ENCODE measurements at regions not wholly inside any gene's neighbourhood (a gene's known extent, or its start where the extent isn't known, plus 50 kb on each side); places are given as distances from the start of the nearest gene placed in this dataset.
"Not testable (repeated sequence)": the region's sequence is repeated elsewhere in the genome, so short reads cannot be mapped to it uniquely, and the experiment has no call there.

DNA sequence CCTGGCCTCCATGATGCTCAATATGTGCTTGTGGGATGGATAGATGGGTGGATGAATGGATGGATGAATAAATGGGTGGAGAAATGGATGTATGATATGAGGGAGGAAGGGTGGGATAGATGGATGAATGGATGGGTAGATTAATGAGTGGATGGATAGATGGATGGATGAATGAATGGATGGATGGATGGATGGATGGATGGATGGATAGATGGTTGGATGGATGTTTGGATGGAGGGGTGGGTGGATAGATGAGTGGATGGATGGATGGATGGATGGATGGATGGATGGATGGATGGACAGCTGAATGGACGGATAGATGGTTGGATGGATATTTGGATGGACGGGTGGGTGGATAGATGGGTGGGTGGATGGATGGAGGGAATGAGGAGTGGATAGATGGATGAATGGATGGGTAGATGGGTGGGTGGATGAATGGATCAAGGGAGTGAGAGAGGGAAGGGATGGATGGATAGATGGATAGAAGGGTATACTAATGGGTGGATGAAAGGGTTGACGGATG is 139.4 kb downstream of the CEBPB start:
- DNase-seq (ENCODE audit: low read depth), result no peak
- no peak overlapping the region for H3K4me3 ChIP-seq (ENCODE audit: low read length)
- TF ChIP-seq, protein P1, sequence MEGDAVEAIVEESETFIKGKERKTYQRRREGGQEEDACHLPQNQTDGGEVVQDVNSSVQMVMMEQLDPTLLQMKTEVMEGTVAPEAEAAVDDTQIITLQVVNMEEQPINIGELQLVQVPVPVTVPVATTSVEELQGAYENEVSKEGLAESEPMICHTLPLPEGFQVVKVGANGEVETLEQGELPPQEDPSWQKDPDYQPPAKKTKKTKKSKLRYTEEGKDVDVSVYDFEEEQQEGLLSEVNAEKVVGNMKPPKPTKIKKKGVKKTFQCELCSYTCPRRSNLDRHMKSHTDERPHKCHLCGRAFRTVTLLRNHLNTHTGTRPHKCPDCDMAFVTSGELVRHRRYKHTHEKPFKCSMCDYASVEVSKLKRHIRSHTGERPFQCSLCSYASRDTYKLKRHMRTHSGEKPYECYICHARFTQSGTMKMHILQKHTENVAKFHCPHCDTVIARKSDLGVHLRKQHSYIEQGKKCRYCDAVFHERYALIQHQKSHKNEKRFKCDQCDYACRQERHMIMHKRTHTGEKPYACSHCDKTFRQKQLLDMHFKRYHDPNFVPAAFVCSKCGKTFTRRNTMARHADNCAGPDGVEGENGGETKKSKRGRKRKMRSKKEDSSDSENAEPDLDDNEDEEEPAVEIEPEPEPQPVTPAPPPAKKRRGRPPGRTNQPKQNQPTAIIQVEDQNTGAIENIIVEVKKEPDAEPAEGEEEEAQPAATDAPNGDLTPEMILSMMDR (conservative IDR thresholded peaks at IDR 0.05; ENCODE audit: low read depth, low read length), result no peak

DNA sequence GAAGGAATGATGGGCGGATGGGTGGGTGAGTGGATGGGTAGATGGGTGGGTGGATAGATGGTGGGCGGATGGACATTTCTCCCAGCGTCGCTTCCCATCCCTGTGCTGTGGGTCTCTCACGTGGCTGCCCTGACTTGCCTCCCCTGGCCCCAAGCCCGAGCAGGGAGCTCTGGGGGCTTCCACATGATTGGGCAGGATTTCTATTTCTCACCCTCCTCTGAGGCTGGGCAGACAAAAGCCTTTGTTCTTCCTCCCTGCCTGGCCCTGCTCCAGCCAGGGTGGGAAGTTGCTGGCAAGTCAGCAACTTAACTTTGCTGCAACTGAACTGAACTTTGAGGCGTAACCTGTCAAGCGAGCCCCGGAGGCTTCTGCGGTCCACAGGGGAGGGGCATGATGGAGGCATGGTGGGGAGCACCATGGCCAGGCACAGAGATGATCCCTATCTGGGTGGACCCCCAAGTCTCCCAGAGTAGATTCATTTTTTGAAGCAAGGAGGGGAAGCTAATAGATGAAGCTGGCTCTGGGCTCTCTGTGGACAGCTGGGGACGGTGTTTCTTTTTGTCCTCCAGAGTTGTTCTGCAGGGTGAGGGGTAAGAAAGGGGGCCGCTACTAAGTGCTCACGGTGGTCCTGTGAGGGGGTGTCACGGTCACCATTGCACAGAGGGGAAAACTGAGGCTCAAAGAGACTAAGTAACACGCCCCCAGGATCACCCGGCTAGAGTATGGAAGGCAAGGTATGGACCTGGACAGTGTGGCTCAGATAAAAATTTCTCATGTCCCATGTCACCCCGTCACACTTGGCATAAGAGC is 140.1 kb downstream of the CEBPB start:
- H3K4me3 ChIP-seq (ENCODE audit: low read length), result no peak overlapping the region
- DNase-seq (ENCODE audit: low read depth), result peak; percentile 88
- TF ChIP-seq, protein P1 (conservative IDR thresholded peaks at IDR 0.05; ENCODE audit: low read depth, low read length), result no peak

DNA sequence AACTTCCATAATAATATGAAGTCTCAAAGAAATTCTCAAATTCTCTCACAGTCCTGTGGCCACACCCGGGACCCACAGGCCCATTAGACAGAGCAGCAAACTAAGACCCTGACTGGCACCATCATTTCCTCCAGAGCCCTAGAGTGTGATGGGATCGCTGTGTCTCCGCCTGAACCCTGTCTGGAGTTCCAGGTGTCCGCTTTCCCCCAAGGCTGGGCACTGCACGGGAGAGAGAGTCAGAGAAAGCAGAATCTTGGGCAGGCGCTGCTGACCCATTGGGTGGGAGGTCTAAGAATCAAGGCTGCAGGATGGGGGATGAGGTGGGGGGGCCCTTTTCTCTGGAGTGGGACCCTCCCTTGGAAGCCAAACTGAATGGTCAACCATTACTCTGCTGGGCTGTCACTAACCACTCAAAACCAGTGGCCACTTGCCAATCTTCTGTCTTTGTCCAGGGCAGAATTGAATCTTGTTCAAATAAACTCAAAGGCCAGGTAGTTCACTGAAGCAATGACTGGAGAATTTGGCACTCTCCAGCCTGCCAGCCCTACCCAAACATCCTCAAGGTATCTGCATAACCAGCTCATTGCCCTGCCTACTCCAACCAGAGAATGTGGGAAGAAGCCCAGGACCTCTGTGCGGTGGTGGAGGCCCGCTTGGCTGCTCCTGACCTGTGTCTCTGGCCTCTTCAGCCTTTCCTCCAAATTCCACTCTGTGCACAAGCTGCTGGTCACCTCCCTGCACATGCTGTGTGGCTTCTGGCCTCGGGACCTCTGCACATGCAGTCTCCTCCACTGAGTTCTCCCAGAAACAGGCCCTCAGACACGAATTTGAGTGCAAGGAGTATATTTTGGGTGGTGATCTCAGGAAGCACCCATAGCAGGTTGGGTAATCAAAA is 141.1 kb downstream of the CEBPB start:
- TF ChIP-seq, protein P1 (conservative IDR thresholded peaks at IDR 0.05; ENCODE audit: low read depth, low read length), result no peak
- DNase-seq (ENCODE audit: low read depth), result no peak
- no peak overlapping the region for H3K4me3 ChIP-seq (ENCODE audit: low read length)

DNA sequence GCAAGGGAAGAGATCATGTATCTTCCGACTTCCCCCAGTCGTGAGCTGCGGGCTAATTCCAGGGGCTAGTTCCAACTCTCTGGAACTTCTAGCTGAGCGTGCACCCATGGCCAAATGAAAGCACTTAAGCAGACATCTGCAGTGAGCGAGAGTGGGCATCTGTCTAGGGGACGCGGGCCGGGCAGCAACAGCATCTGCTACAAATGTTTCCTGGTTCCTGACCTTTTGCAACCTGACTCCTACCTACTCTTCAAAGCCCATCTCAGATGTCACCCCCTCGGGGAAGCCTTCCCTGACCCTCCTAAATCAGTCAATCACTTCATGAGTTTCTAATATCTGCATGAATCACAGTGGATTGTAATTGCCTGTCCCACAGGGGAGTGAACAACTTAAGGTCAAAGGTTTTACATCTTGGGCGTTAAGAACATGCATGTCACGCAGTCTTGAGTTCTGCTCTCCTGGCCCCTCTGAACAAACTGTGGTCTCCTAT is 141.9 kb downstream of the CEBPB start:
- H3K4me3 ChIP-seq (ENCODE audit: low read length), result no peak overlapping the region
- DNase-seq (ENCODE audit: low read depth), result no peak
- TF ChIP-seq, protein P1 (conservative IDR thresholded peaks at IDR 0.05; ENCODE audit: low read depth, low read length), result no peak

DNA sequence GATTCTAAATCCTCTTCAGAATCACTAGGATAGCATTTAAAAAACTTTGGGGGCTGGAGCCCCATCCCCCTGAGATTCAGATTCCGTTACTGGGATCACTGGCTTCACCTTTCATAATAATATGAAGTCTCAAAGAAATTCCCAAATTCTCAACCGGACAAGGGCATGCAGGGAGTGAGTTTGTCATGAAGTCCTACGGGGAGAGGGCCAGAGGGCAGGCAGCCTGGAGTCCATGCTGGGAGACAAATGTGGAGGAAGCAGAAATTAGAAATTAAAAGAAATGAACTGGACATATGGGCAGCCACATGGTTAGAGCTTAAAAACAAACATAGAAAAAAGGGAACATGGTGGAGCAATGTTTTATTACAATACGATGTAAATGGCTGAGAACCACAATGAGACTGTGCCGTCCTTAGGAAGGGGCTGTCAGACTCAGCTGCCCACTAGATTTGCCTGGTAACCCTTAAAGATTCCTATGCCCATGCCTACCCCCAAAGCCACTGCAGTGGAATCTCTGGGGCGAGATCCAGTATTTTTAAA is 142.6 kb downstream of the CEBPB start:
- no peak for DNase-seq (ENCODE audit: low read depth)
- TF ChIP-seq, protein P1 (conservative IDR thresholded peaks at IDR 0.05; ENCODE audit: low read depth, low read length), result no peak
- no peak overlapping the region for H3K4me3 ChIP-seq (ENCODE audit: low read length)

DNA sequence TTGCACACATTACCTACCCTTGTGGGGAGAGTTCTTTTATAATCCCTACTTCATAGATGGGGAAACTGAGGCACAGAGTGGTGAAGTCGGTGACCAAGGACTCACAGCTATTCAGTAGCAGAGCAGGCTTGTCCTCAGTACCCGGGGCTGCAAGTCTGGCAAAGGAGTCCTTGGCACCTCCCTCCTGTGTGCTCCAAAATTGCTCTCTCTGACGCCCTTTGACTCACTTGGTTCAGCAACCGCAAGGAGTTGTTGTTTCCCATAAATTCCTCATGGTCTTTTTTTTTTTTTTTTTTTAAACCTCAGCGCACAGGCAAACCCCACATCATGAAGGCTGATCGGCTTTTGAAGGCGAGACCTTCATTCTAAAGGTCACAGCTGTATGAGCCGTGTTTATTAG is 143.2 kb downstream of the CEBPB start:
- peak; percentile 94 for DNase-seq (ENCODE audit: low read depth)
- TF ChIP-seq, protein P1 (conservative IDR thresholded peaks at IDR 0.05; ENCODE audit: low read depth, low read length), result no peak
- no peak overlapping the region for H3K4me3 ChIP-seq (ENCODE audit: low read length)

DNA sequence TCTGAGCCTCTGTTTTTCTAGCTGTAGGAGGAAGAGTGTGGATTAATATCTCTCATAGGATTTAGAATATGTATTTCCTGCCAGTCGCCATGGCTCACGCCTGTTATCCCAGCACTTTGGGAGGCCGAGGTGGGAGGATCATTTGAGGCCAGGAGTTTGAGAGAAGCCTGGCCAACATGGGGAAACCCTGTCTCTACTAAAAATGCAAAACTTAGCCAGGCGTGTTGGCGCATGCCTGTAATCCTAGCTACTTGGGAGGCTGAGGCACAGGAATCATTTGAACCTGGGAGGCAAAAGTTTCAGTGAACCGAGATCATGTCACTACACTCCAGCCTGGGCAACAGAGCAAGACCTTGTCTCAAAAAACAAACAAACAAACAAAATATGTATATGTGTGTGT is 143.9 kb downstream of the CEBPB start:
- not testable (repeated sequence) for DNase-seq (ENCODE audit: low read depth); H3K4me3 ChIP-seq (ENCODE audit: low read length)
